HEK293 (cell line): ENCODE measurements at regions not wholly inside any gene's neighbourhood (a gene's known extent, or its start where the extent isn't known, plus 50 kb on each side); places are given as distances from the start of the nearest gene placed in this dataset.

Source experiments
- CTCF ChIA-PET: fragments of 350-600 bp; formaldehyde crosslinking; extraction: SDS; loops from one replicate; lab custom pipeline; 2021; ENCODE audit warnings: antibody characterized with exemption; lab: Yijun Ruan, JAX
- POLR2A ChIA-PET: fragments of 300-600 bp; formaldehyde crosslinking; extraction: SDS; loops from one replicate; lab custom pipeline; 2020; ENCODE audit warnings: antibody characterized with exemption, inconsistent platforms; lab: Yijun Ruan, JAX
- H3K27ac ChIP-seq: fragments of 200-500 bp; sonication (Bioruptor generic); 2 replicates; pipeline ENCODE4 v1.5.1; 2014; ENCODE audit warnings: low read depth, low read length, control low read depth, inconsistent platforms; ENCODE audit errors: extremely low read depth
- H3K36me3 ChIP-seq, 2 experiments: fragments of 200-500 bp in 1 of 2; sonication (Bioruptor generic) in 1 of 2; 1 replicate in 1 of 2; 2 replicates in 1 of 2; pipeline ENCODE4 v1.5.1; 2014 to 2017; ENCODE audit warnings: inconsistent platforms in 2 of 2, low read length in 2 of 2; ENCODE audit not compliant: control insufficient read depth in 2 of 2, insufficient read depth in 1 of 2
- H3K4me1 ChIP-seq: fragments of 200-500 bp; sonication (Bioruptor generic); 2 replicates; pipeline ENCODE4 v1.5.1; 2014; ENCODE audit warnings: mild to moderate bottlenecking, low read length, inconsistent platforms; ENCODE audit not compliant: control insufficient read depth, insufficient read depth
- H3K4me3 ChIP-seq: 2 replicates; pipeline ENCODE4 v1.5.1; 2011; ENCODE audit warnings: low read depth, mild to moderate bottlenecking, control low read depth, low read length, moderate library complexity
- H3K9me3 ChIP-seq: fragments of 200-500 bp; sonication (Bioruptor generic); 2 replicates; pipeline ENCODE4 v1.5.1; 2014; ENCODE audit warnings: low read depth, low read length, inconsistent platforms; ENCODE audit not compliant: control insufficient read depth, insufficient read depth
- BCL6B ChIP-seq: fragments of 450-650 bp; formaldehyde crosslinking; IDR thresholded peaks from 2 replicates; pipeline ENCODE4 v1.5.1; 2017; ENCODE audit warnings: missing biosample characterization, missing genetic modification characterization
- IKZF3 ChIP-seq: fragments of 450-650 bp; IDR thresholded peaks from 2 replicates; pipeline ENCODE4 v1.5.0; 2018; ENCODE audit warnings: missing biosample characterization, mild to moderate bottlenecking, missing genetic modification characterization, moderate library complexity
- KLF1 ChIP-seq: fragments of 450-650 bp; formaldehyde crosslinking; IDR thresholded peaks from 2 replicates; pipeline ENCODE4 v1.5.1; 2016; ENCODE audit warnings: missing biosample characterization, missing genetic modification characterization
- PATZ1 ChIP-seq: fragments of 450-650 bp; formaldehyde crosslinking; IDR thresholded peaks from 2 replicates; pipeline ENCODE4 v1.5.1; 2016; ENCODE audit warnings: missing biosample characterization, missing genetic modification characterization
- SCRT1 ChIP-seq: fragments of 450-650 bp; formaldehyde crosslinking; IDR thresholded peaks from 2 replicates; pipeline ENCODE4 v1.5.1; 2016; ENCODE audit warnings: missing biosample characterization, missing genetic modification characterization, borderline replicate concordance
- TCF7L2 ChIP-seq: IDR thresholded peaks from 2 replicates; pipeline ENCODE4 v1.6.1; 2011; ENCODE audit warnings: low read depth, mild to moderate bottlenecking, inconsistent platforms, low read length, moderate library complexity, borderline replicate concordance
- TSHZ1 ChIP-seq: fragments of 450-650 bp; formaldehyde crosslinking; IDR thresholded peaks from 2 replicates; pipeline ENCODE4 v1.5.1; 2016; ENCODE audit warnings: missing biosample characterization, missing genetic modification characterization, borderline replicate concordance
- ZBTB17 ChIP-seq: fragments of 450-650 bp; formaldehyde crosslinking; IDR thresholded peaks from 2 replicates; pipeline ENCODE4 v1.5.1; 2016; ENCODE audit warnings: missing biosample characterization, missing genetic modification characterization
- ZBTB26 ChIP-seq: fragments of 450-650 bp; formaldehyde crosslinking; optimal IDR thresholded peaks from 2 replicates; pipeline ENCODE3; 2016; ENCODE audit warnings: missing biosample characterization, mild to moderate bottlenecking, missing genetic modification characterization
- ZBTB8A ChIP-seq: fragments of 450-650 bp; formaldehyde crosslinking; IDR thresholded peaks from 2 replicates; pipeline ENCODE4 v1.5.1; 2016; ENCODE audit warnings: missing biosample characterization, missing genetic modification characterization
- ZFHX2 ChIP-seq: fragments of 450-650 bp; formaldehyde crosslinking; conservative IDR thresholded peaks from 2 replicates; pipeline ENCODE4 v1.5.1; 2016; ENCODE audit warnings: missing biosample characterization, missing genetic modification characterization
- ZIC2 ChIP-seq: fragments of 450-650 bp; formaldehyde crosslinking; IDR thresholded peaks from 2 replicates; pipeline ENCODE4 v1.5.1; 2016; ENCODE audit warnings: missing biosample characterization, missing genetic modification characterization
- ZNF169 ChIP-seq: fragments of 450-650 bp; formaldehyde crosslinking; IDR thresholded peaks from 2 replicates; pipeline ENCODE4 v1.5.1; 2016; ENCODE audit warnings: missing biosample characterization, missing genetic modification characterization
- ZNF221 ChIP-seq: fragments of 450-650 bp; formaldehyde crosslinking; IDR thresholded peaks from 2 replicates; pipeline ENCODE4 v1.5.1; 2017; ENCODE audit warnings: missing biosample characterization, missing genetic modification characterization, borderline replicate concordance
- ZNF23 ChIP-seq: fragments of 450-650 bp; formaldehyde crosslinking; IDR thresholded peaks from 2 replicates; pipeline ENCODE4 v1.5.1; 2016; ENCODE audit warnings: missing biosample characterization, missing genetic modification characterization, borderline replicate concordance
- ZNF24 ChIP-seq: fragments of 450-650 bp; formaldehyde crosslinking; IDR thresholded peaks from 2 replicates; pipeline ENCODE4 v1.5.1; 2016; ENCODE audit warnings: missing biosample characterization, missing genetic modification characterization
- ZNF302 ChIP-seq: fragments of 450-650 bp; formaldehyde crosslinking; IDR thresholded peaks from 2 replicates; pipeline ENCODE4 v1.5.1; 2016; ENCODE audit warnings: missing biosample characterization, missing genetic modification characterization, low read depth
- ZNF341 ChIP-seq: fragments of 450-650 bp; formaldehyde crosslinking; IDR thresholded peaks from 2 replicates; pipeline ENCODE4; 2016; ENCODE audit warnings: low read depth, missing biosample characterization, missing genetic modification characterization
- ZNF37A ChIP-seq: fragments of 450-650 bp; IDR thresholded peaks from 2 replicates; pipeline ENCODE4 v1.5.1; 2018; ENCODE audit warnings: missing biosample characterization, missing genetic modification characterization
- ZNF48 ChIP-seq: fragments of 450-650 bp; formaldehyde crosslinking; IDR thresholded peaks from 2 replicates; pipeline ENCODE4 v1.5.1; 2016; ENCODE audit warnings: missing biosample characterization, missing genetic modification characterization
- ZNF555 ChIP-seq: fragments of 450-650 bp; formaldehyde crosslinking; conservative IDR thresholded peaks from 2 replicates; pipeline ENCODE4 v1.5.1; 2017; ENCODE audit warnings: missing biosample characterization, mild to moderate bottlenecking, missing genetic modification characterization, inconsistent platforms
- ZNF585B ChIP-seq: fragments of 450-650 bp; formaldehyde crosslinking; IDR thresholded peaks from 2 replicates; pipeline ENCODE4 v1.5.1; 2016; ENCODE audit warnings: missing biosample characterization, missing genetic modification characterization
- ZNF791 ChIP-seq: fragments of 450-650 bp; formaldehyde crosslinking; IDR thresholded peaks from 2 replicates; pipeline ENCODE4 v1.5.1; 2016; ENCODE audit warnings: missing biosample characterization, missing genetic modification characterization
- ZSCAN30 ChIP-seq: fragments of 450-650 bp; IDR thresholded peaks from 2 replicates; pipeline ENCODE4 v1.5.1; 2018; ENCODE audit warnings: missing biosample characterization, mild to moderate bottlenecking, missing genetic modification characterization, moderate library complexity

- Histone ChIP-seq H3K9me3 (no peaks in the 10 kb centered on the region), H3K27ac (no peak overlapping the region), H3K36me3 (no peaks in the 10 kb centered on the region), H3K4me3 (peak overlapping the region; percentile 24)
- CTCF ChIA-PET = interaction anchor here (0.6 to 2.1 kb wide), 9 partner anchors 12 to 658 kb away, joined by 3 to 10 read pairs (median 4); no protein-coding TSS in a partner anchor
- TF ChIP-seq ZNF302 (tag by site-specific recombination) = no peak
- TF ChIP-seq IKZF3 (tag by site-specific recombination) = no peak
- TF ChIP-seq ZNF555 = no peak
- TF ChIP-seq ZNF791 (tag by site-specific recombination) = no peak
- TF ChIP-seq ZNF221 (tag by site-specific recombination) = no peak
- TF ChIP-seq ZNF24 (tag by site-specific recombination) = no peak
- TF ChIP-seq ZFHX2 (tag by site-specific recombination) = no peak
- no peak for TF ChIP-seq BCL6B (tag by site-specific recombination)
- TF ChIP-seq ZNF37A (tag by site-specific recombination) = no peak
- TF ChIP-seq, all 188 proteins: peak for 0
- H3K4me1 ChIP-seq = no peaks in the 10 kb centered on the region
- POLR2A ChIA-PET = no interaction called here
Observed at GRCh38 chr2:118223511-118223991, 135.3 kb downstream of the INSIG2 start.

GRCh38 chr2:118222672-118223421 is 134.6 kb downstream of the INSIG2 start:
- Histone ChIP-seq H3K4me3 (no peak overlapping the region), H3K27ac (no peak overlapping the region), H3K9me3 (no peaks in the 10 kb centered on the region), H3K36me3 (no peaks in the 10 kb centered on the region), H3K4me1 (no peaks in the 10 kb centered on the region)
- TF ChIP-seq SCRT1 (no peak), KLF1 (tag by site-specific recombination) (no peak), ZNF341 (no peak), ZBTB17 (tag by site-specific recombination) (no peak), ZNF48 (tag by site-specific recombination) (no peak), TCF7L2 (no peak), ZBTB8A (tag by site-specific recombination) (no peak), ZIC2 (tag by site-specific recombination) (no peak), ZNF585B (tag by site-specific recombination) (no peak), PATZ1 (tag by site-specific recombination) (no peak), ZSCAN30 (tag by site-specific recombination) (no peak), ZNF169 (tag by site-specific recombination) (no peak), ZNF23 (tag by site-specific recombination) (no peak), TSHZ1 (tag by site-specific recombination) (no peak), ZBTB26 (no peak)
- POLR2A ChIA-PET = no interaction called here
- CTCF ChIA-PET = interaction anchor here (0.6 to 2.1 kb wide), 28 partner anchors 11 to 658 kb away, joined by 3 to 10 read pairs (median 4); no protein-coding TSS in a partner anchor
